Neutrophil (primary cell): ENCODE measurements at regions not wholly inside any gene's neighbourhood (a gene's known extent, or its start where the extent isn't known, plus 50 kb on each side); places are given as distances from the start of the nearest gene placed in this dataset.

Experiments used
- H3K27ac ChIP-seq: fragments of 200-600 bp; sonication (generic); 2 replicates; pipeline ENCODE4 v1.5.1; 2016; ENCODE audit warnings: mild to moderate bottlenecking, moderate library complexity
- H3K27me3 ChIP-seq: fragments of 200-600 bp; sonication (generic); 2 replicates; pipeline ENCODE4 v1.6.0; 2016; ENCODE audit warnings: mild to moderate bottlenecking
- H3K36me3 ChIP-seq: fragments of 200-600 bp; sonication (generic); 2 replicates; pipeline ENCODE4 v1.5.1; 2017
- H3K4me1 ChIP-seq, 2 experiments: fragments of 200-600 bp in 1 of 2; sonication (generic) in 1 of 2; 1 replicate in 1 of 2; 2 replicates in 1 of 2; pipeline versions ENCODE4 v1.5.1 to v1.6.1; 2013 to 2016; ENCODE audit warnings: low read depth in 1 of 2, low read length in 1 of 2, mild to moderate bottlenecking in 1 of 2, moderate library complexity in 1 of 2; ENCODE audit not compliant: control insufficient read depth in 1 of 2, insufficient read depth in 1 of 2
- H3K4me3 ChIP-seq, 2 experiments: fragments of 200-600 bp in 1 of 2; sonication (generic) in 1 of 2; 1 replicate in 1 of 2; 2 replicates in 1 of 2; pipeline ENCODE4 v1.5.1; 2013 to 2016; ENCODE audit warnings: low read depth in 1 of 2, low read length in 1 of 2, mild to moderate bottlenecking in 1 of 2, moderate library complexity in 1 of 2
- H3K9me3 ChIP-seq: fragments of 200-600 bp; sonication (generic); 2 replicates; pipeline ENCODE4 v1.5.1; 2016
- CTCF ChIP-seq: fragments of 200-600 bp; sonication (generic); IDR thresholded peaks from 2 replicates; pipeline ENCODE4 v1.5.1; 2016; ENCODE audit warnings: antibody characterized with exemption

GRCh38 chr9:129263836-129264235 lies 85.8 kb upstream of the IER5L start:
- no peak for TF ChIP-seq CTCF
- peaks cover 15 to 16% of the 10 kb centered on the region in 2 experiments for H3K4me1 ChIP-seq
- no peaks in the 10 kb centered on the region for H3K36me3 ChIP-seq
- no peaks in the 10 kb centered on the region for H3K9me3 ChIP-seq
- peaks cover 17% of the 10 kb centered on the region for H3K27me3 ChIP-seq
- H3K27ac ChIP-seq: no peak overlapping the region
- no peak overlapping the region for H3K4me3 ChIP-seq

GRCh38 chr9:129262261-129262660 lies 84.2 kb upstream of the IER5L start:
- Histone ChIP-seq H3K27me3 (peaks cover 33% of the 10 kb centered on the region), H3K27ac (no peak overlapping the region), H3K36me3 (no peaks in the 10 kb centered on the region), H3K4me3 (no peak overlapping the region), H3K4me1 (peaks cover 23 to 27% of the 10 kb centered on the region in 2 experiments), H3K9me3 (no peaks in the 10 kb centered on the region)
- no peak for TF ChIP-seq CTCF

GRCh38 chr9:129259375-129259774 lies 81.3 kb upstream of the IER5L start:
- no peak overlapping the region for H3K4me3 ChIP-seq
- TF ChIP-seq CTCF: no peak
- peaks cover 23 to 27% of the 10 kb centered on the region in 2 experiments for H3K4me1 ChIP-seq
- no peaks in the 10 kb centered on the region for H3K36me3 ChIP-seq
- H3K9me3 ChIP-seq: no peaks in the 10 kb centered on the region
- H3K27me3 ChIP-seq: peaks cover 57% of the 10 kb centered on the region
- H3K27ac ChIP-seq: no peak overlapping the region

GRCh38 chr9:129258823-129259301 lies 80.8 kb upstream of the IER5L start:
- TF ChIP-seq CTCF: no peak
- no peak overlapping the region for H3K27ac ChIP-seq
- H3K4me1 ChIP-seq: peaks cover 23 to 27% of the 10 kb centered on the region in 2 experiments
- H3K9me3 ChIP-seq: no peaks in the 10 kb centered on the region
- no peaks in the 10 kb centered on the region for H3K36me3 ChIP-seq
- peak overlapping the region in 1 of 2 experiments; percentile 37 for H3K4me3 ChIP-seq
- H3K27me3 ChIP-seq: peaks cover 57% of the 10 kb centered on the region

- Histone ChIP-seq H3K9me3 (no peaks in the 10 kb centered on the region), H3K4me1 (peaks cover 23 to 27% of the 10 kb centered on the region in 2 experiments), H3K27ac (no peak overlapping the region), H3K4me3 (peak overlapping the region in 1 of 2 experiments; percentile 37), H3K27me3 (peaks cover 57% of the 10 kb centered on the region), H3K36me3 (no peaks in the 10 kb centered on the region)
- no peak for TF ChIP-seq CTCF
Measured at GRCh38 chr9:129258124-129258822, 80.2 kb upstream of the IER5L start.
